GM10248 (cell line): ENCODE measurements at regions not wholly inside any gene's neighbourhood (a gene's known extent, or its start where the extent isn't known, plus 50 kb on each side); places are given as distances from the start of the nearest gene placed in this dataset.

ENCODE experiments used
- CTCF ChIA-PET: fragments of 300-600 bp; sonication (Branson Sonifier 250); formaldehyde crosslinking; extraction: SDS; loops from one replicate; lab custom pipeline; 2021; ENCODE audit warnings: antibody characterized with exemption; lab: Yijun Ruan, JAX
- POLR2A ChIA-PET: fragments of 350-650 bp; sonication (Branson Sonifier 250); formaldehyde crosslinking; extraction: SDS; loops from one replicate; lab custom pipeline; 2020; ENCODE audit warnings: antibody characterized with exemption; lab: Yijun Ruan, JAX
- DNase-seq: peaks from one replicate; pipeline ENCODE4 v3.0.0; 2012; ENCODE audit errors: extremely low spot score
- CTCF ChIP-seq: IDR thresholded peaks from 2 replicates; pipeline ENCODE4 v1.5.1; 2012; ENCODE audit warnings: mild to moderate bottlenecking, low read depth; ENCODE audit errors: extremely low read depth, missing control alignments, control extremely low read depth

- no peak for DNase-seq
- CTCF ChIA-PET: interaction anchor here (1.1 kb wide), 1 partner anchor 20 kb away, joined by 3 read pairs; no protein-coding TSS in a partner anchor
- POLR2A ChIA-PET: no interaction called here
- no peak for TF ChIP-seq CTCF
Observed at GRCh38 chr5:51829230-51829629, 446.0 kb downstream of the ISL1 start.

- ChIA-PET POLR2A (no interaction called here), CTCF (interaction anchor here (1.1 to 1.3 kb wide), 2 partner anchors 13 to 21 kb away, joined by 3 read pairs; no protein-coding TSS in a partner anchor)
- DNase-seq: no peak
- TF ChIP-seq CTCF: no peak
Observed at GRCh38 chr5:51829691-51830090, 446.4 kb downstream of the ISL1 start.

- DNase-seq: no peak
- ChIA-PET POLR2A (no interaction called here), CTCF (no interaction called here)
- TF ChIP-seq CTCF: no peak
Observed at GRCh38 chr5:51832934-51833470, 449.8 kb downstream of the ISL1 start.

GRCh38 chr5:51838459-51838858 lies 455.2 kb downstream of the ISL1 start:
- DNase-seq: no peak
- no peak for TF ChIP-seq CTCF
- CTCF ChIA-PET: no interaction called here
- POLR2A ChIA-PET: no interaction called here

GRCh38 chr5:51843893-51844292 lies 460.6 kb downstream of the ISL1 start:
- no peak for TF ChIP-seq CTCF
- ChIA-PET CTCF (no interaction called here), POLR2A (no interaction called here)
- no peak for DNase-seq

- no peak for TF ChIP-seq CTCF
- no peak for DNase-seq
- ChIA-PET POLR2A (no interaction called here), CTCF (interaction anchor here (1.4 kb wide), 1 partner anchor 14 kb away, joined by 3 read pairs; no protein-coding TSS in a partner anchor)
Observed at GRCh38 chr5:51846015-51846414, 462.8 kb downstream of the ISL1 start.
